MM.1S (cell line): ENCODE measurements at regions not wholly inside any gene's neighbourhood (a gene's known extent, or its start where the extent isn't known, plus 50 kb on each side); places are given as distances from the start of the nearest gene placed in this dataset.
"Not testable (repeated sequence)": the region's sequence is repeated elsewhere in the genome, so short reads cannot be mapped to it uniquely, and the experiment has no call there.

Experiments used
- DNase-seq: peaks from one replicate; pipeline ENCODE4 v3.0.0-alpha.2; 2015
- H2AFZ ChIP-seq: fragments of 300-600 bp; sonication (generic); 2 replicates; pipeline ENCODE4 v1.6.0; 2016; ENCODE audit warnings: antibody characterized with exemption, low read length
- H3F3A ChIP-seq: fragments of 300-600 bp; sonication (generic); 2 replicates; pipeline ENCODE4 v1.6.1; 2016; ENCODE audit warnings: mild to moderate bottlenecking, antibody characterized with exemption, low read length, moderate library complexity, mixed read lengths; ENCODE audit not compliant: insufficient read depth
- H3K27ac ChIP-seq: fragments of 300-600 bp; sonication (generic); 2 replicates; pipeline ENCODE4 v1.5.1; 2016; ENCODE audit warnings: mild to moderate bottlenecking, low read length
- H3K27me3 ChIP-seq: fragments of 300-600 bp; sonication (generic); replicated peaks from 2 replicates; pipeline ENCODE4 v1.6.0; 2016; ENCODE audit warnings: low read length; ENCODE audit not compliant: insufficient read depth
- H3K36me3 ChIP-seq: fragments of 300-600 bp; sonication (generic); replicated peaks from 2 replicates; pipeline ENCODE4 v1.6.1; 2016; ENCODE audit warnings: mild to moderate bottlenecking, low read length, mixed read lengths; ENCODE audit not compliant: insufficient read depth
- H3K4me1 ChIP-seq: fragments of 300-600 bp; sonication (generic); 2 replicates; pipeline ENCODE4 v1.6.1; 2016; ENCODE audit warnings: low read length, mixed read lengths
- H3K4me2 ChIP-seq: fragments of 300-600 bp; sonication (generic); 2 replicates; pipeline ENCODE4 v1.6.0; 2016; ENCODE audit warnings: low read depth, low read length
- H3K4me3 ChIP-seq: fragments of 300-600 bp; sonication (generic); 2 replicates; pipeline ENCODE4 v1.5.1; 2016; ENCODE audit warnings: low read length, mixed read lengths
- H3K79me2 ChIP-seq: fragments of 300-600 bp; sonication (generic); 2 replicates; pipeline ENCODE4 v1.6.1; 2016; ENCODE audit warnings: mixed run types, low read length, mixed read lengths
- H3K9ac ChIP-seq: fragments of 300-600 bp; sonication (generic); 2 replicates; pipeline ENCODE4 v1.6.1; 2016; ENCODE audit warnings: low read length, mixed read lengths
- H3K9me2 ChIP-seq: fragments of 300-600 bp; sonication (generic); replicated peaks from 2 replicates; pipeline ENCODE4 v1.6.1; 2016; ENCODE audit warnings: mild to moderate bottlenecking, low read length, mixed read lengths; ENCODE audit not compliant: insufficient read depth
- H3K9me3 ChIP-seq: fragments of 300-600 bp; sonication (generic); replicated peaks from 2 replicates; pipeline ENCODE4 v1.6.1; 2016; ENCODE audit warnings: mild to moderate bottlenecking, low read length, mixed read lengths; ENCODE audit not compliant: insufficient read depth
- H4K20me1 ChIP-seq: fragments of 300-600 bp; sonication (generic); 2 replicates; pipeline ENCODE4 v1.6.1; 2016; ENCODE audit warnings: mild to moderate bottlenecking, low read length, moderate library complexity, mixed read lengths; ENCODE audit not compliant: insufficient read depth
- CTCF ChIP-seq: fragments of 300-600 bp; sonication (generic); IDR thresholded peaks from 2 replicates; pipeline ENCODE4 v1.5.1; 2016; ENCODE audit warnings: antibody characterized with exemption, low read length, mixed read lengths
- EZH2 ChIP-seq: fragments of 300-600 bp; sonication (generic); optimal IDR thresholded peaks from 2 replicates; pipeline ENCODE3; 2017; ENCODE audit warnings: low read depth, mild to moderate bottlenecking, antibody characterized with exemption, low read length, mixed read lengths
- EZH2phosphoT487 ChIP-seq: fragments of 300-600 bp; sonication (generic); IDR thresholded peaks from 2 replicates; pipeline ENCODE4 v1.6.1; 2018; ENCODE audit warnings: antibody characterized with exemption, low read length

GRCh38 chr6:111949546-111949945 is 76.3 kb upstream of the FYN start:
- no peak overlapping the region for H2AFZ ChIP-seq
- no peak overlapping the region for H3K4me2 ChIP-seq
- H3K79me2 ChIP-seq: no peaks in the 10 kb centered on the region
- TF ChIP-seq EZH2phosphoT487 (no peak), CTCF (no peak), EZH2 (no peak)
- no peak overlapping the region for H3K4me3 ChIP-seq
- no peak for DNase-seq
- H3K27ac ChIP-seq: no peak overlapping the region
- H3K36me3 ChIP-seq: no peaks in the 10 kb centered on the region
- H3K9me3 ChIP-seq: no peaks in the 10 kb centered on the region
- H3K4me1 ChIP-seq: peaks cover 7% of the 10 kb centered on the region; the same call in 1 of the 2 replicates
- H3K9me2 ChIP-seq: no peaks in the 10 kb centered on the region
- H4K20me1 ChIP-seq: no peaks in the 10 kb centered on the region
- H3F3A ChIP-seq: no peaks in the 10 kb centered on the region
- no peak overlapping the region for H3K9ac ChIP-seq
- no peaks in the 10 kb centered on the region for H3K27me3 ChIP-seq

- H3K27me3 ChIP-seq, H4K20me1 ChIP-seq, H3K4me1 ChIP-seq, DNase-seq, H2AFZ ChIP-seq, H3K9me2 ChIP-seq, H3K36me3 ChIP-seq, H3K79me2 ChIP-seq, H3K4me3 ChIP-seq, H3K9ac ChIP-seq, H3F3A ChIP-seq, H3K27ac ChIP-seq, H3K4me2 ChIP-seq, H3K9me3 ChIP-seq: not testable (repeated sequence)
Observed at GRCh38 chr6:111949984-111950383, 76.7 kb upstream of the FYN start.

- H3K4me3 ChIP-seq: no peak overlapping the region
- no peak for TF ChIP-seq EZH2
- TF ChIP-seq EZH2phosphoT487: no peak
- TF ChIP-seq CTCF: no peak
- no peak for DNase-seq
Observed at GRCh38 chr6:111950661-111951496, 77.6 kb upstream of the FYN start.

GRCh38 chr6:111951497-111952085 is 78.3 kb upstream of the FYN start:
- no peaks in the 10 kb centered on the region for H3K79me2 ChIP-seq
- H3K27ac ChIP-seq: no peak overlapping the region
- no peak overlapping the region for H3K4me3 ChIP-seq
- H3K4me1 ChIP-seq: peaks cover 7% of the 10 kb centered on the region; the same call in 1 of the 2 replicates
- H3K9me2 ChIP-seq: no peaks in the 10 kb centered on the region
- H3K9me3 ChIP-seq: no peaks in the 10 kb centered on the region
- no peaks in the 10 kb centered on the region for H3K27me3 ChIP-seq
- H2AFZ ChIP-seq: no peak overlapping the region
- no peaks in the 10 kb centered on the region for H3K36me3 ChIP-seq
- H3K4me2 ChIP-seq: no peak overlapping the region
- H3F3A ChIP-seq: no peaks in the 10 kb centered on the region
- H4K20me1 ChIP-seq: no peaks in the 10 kb centered on the region
- H3K9ac ChIP-seq: no peak overlapping the region
- no peak for DNase-seq
- TF ChIP-seq EZH2 (no peak), CTCF (no peak), EZH2phosphoT487 (no peak)

More at GRCh38 chr6:111950661-111951496, 77.6 kb upstream of the FYN start:
- Histone ChIP-seq H3K79me2 (no peaks in the 10 kb centered on the region), H3K36me3 (no peaks in the 10 kb centered on the region), H3K4me2 (no peak overlapping the region), H3K9me2 (no peaks in the 10 kb centered on the region), H3F3A (no peaks in the 10 kb centered on the region), H3K27me3 (no peaks in the 10 kb centered on the region), H3K9me3 (no peaks in the 10 kb centered on the region), H4K20me1 (no peaks in the 10 kb centered on the region), H3K4me1 (peaks cover 7% of the 10 kb centered on the region; the same call in 1 of the 2 replicates), H2AFZ (no peak overlapping the region), H3K27ac (no peak overlapping the region), H3K9ac (no peak overlapping the region)
